Transverse colon (tissue), 4 donors: ENCODE measurements at regions not wholly inside any gene's neighbourhood (a gene's known extent, or its start where the extent isn't known, plus 50 kb on each side); places are given as distances from the start of the nearest gene placed in this dataset.

Source experiments
- CTCF ChIP-seq, 5 experiments: fragments of 200-600 bp in 3 of 5; fragments of 450-650 bp in 2 of 5; sonication (generic) in 3 of 5; IDR thresholded peaks; 1 replicate in 2 of 5; 2 replicates in 3 of 5; pipeline ENCODE4 v1.5.1; 2016 to 2017; ENCODE audit warnings: antibody characterized with exemption in 5 of 5, inconsistent platforms in 3 of 5, mild to moderate bottlenecking in 2 of 5, moderate library complexity in 1 of 5
- EP300 ChIP-seq: sonication (generic); formaldehyde crosslinking; IDR thresholded peaks from one replicate; pipeline ENCODE4 v1.6.1; 2017; ENCODE audit warnings: antibody characterized with exemption, low read depth
- POLR2A ChIP-seq: fragments of 450-650 bp; IDR thresholded peaks from one replicate; pipeline ENCODE4 v1.6.1; 2016; ENCODE audit warnings: antibody characterized with exemption, mild to moderate bottlenecking, moderate library complexity
- POLR2AphosphoS5 ChIP-seq, 3 donors: sonication (generic); formaldehyde crosslinking; IDR thresholded peaks; one replicate each; pipeline ENCODE4 v1.6.1; 2016; ENCODE audit warnings: antibody characterized with exemption in 3 of 3

- TF ChIP-seq CTCF (IDR thresholded peaks at IDR 0.05) (no peak), EP300 (no peak), POLR2A (no peak), POLR2AphosphoS5 (IDR thresholded peaks at IDR 0.05) (no peak)
Measured at GRCh38 chr14:76641541-76641940, 119.7 kb upstream of the VASH1 start.
